ENCODE measurements at regions not wholly inside any gene's neighbourhood (a gene's known extent, or its start where the extent isn't known, plus 50 kb on each side); places are given as distances from the start of the nearest gene placed in this dataset.

- H3K36me3 Mint-ChIP-seq (ENCODE audit: insufficient read depth, unreplicated experiment), result peaks cover 25% of the 10 kb centered on the region
- CTCF ChIA-PET, result interaction anchor here (2.1 kb wide), 1 partner anchor 76 kb away, joined by 5 read pairs; no protein-coding TSS in a partner anchor
- H3K9me3 Mint-ChIP-seq (ENCODE audit: low read depth, unreplicated experiment), result no peaks in the 10 kb centered on the region
- no peak overlapping the region for H3K27ac Mint-ChIP-seq (ENCODE audit: unreplicated experiment)
- peaks cover 25% of the 10 kb centered on the region for H3K4me1 Mint-ChIP-seq (ENCODE audit: low read depth, unreplicated experiment)
- TF ChIP-seq, protein P1, sequence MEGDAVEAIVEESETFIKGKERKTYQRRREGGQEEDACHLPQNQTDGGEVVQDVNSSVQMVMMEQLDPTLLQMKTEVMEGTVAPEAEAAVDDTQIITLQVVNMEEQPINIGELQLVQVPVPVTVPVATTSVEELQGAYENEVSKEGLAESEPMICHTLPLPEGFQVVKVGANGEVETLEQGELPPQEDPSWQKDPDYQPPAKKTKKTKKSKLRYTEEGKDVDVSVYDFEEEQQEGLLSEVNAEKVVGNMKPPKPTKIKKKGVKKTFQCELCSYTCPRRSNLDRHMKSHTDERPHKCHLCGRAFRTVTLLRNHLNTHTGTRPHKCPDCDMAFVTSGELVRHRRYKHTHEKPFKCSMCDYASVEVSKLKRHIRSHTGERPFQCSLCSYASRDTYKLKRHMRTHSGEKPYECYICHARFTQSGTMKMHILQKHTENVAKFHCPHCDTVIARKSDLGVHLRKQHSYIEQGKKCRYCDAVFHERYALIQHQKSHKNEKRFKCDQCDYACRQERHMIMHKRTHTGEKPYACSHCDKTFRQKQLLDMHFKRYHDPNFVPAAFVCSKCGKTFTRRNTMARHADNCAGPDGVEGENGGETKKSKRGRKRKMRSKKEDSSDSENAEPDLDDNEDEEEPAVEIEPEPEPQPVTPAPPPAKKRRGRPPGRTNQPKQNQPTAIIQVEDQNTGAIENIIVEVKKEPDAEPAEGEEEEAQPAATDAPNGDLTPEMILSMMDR (IDR thresholded peaks at IDR 0.05; ENCODE audit: unreplicated experiment), result no peak
- H3K27me3 Mint-ChIP-seq (ENCODE audit: unreplicated experiment), result no peaks in the 10 kb centered on the region
- no peak overlapping the region for H3K4me3 Mint-ChIP-seq (ENCODE audit: low read depth, unreplicated experiment)
- no TSS peak for BruUV-seq (replicated peaks)
- DNase-seq, result no peak
- intact Hi-C loops (cut with micrococcal nuclease; ENCODE audit: unreplicated experiment), result no loop called here
Measured at GRCh38 chr1:201716742-201717135, 112.2 kb upstream of the IPO9 start.

GRCh38 chr1:201717286-201717685 is 111.7 kb upstream of the IPO9 start:
- no peak for DNase-seq
- H3K36me3 Mint-ChIP-seq (ENCODE audit: insufficient read depth, unreplicated experiment), result peaks cover 25% of the 10 kb centered on the region
- no peak overlapping the region for H3K27ac Mint-ChIP-seq (ENCODE audit: unreplicated experiment)
- H3K27me3 Mint-ChIP-seq (ENCODE audit: unreplicated experiment), result no peaks in the 10 kb centered on the region
- CTCF ChIA-PET, result interaction anchor here (2.1 kb wide), 1 partner anchor 76 kb away, joined by 5 read pairs; no protein-coding TSS in a partner anchor
- no peaks in the 10 kb centered on the region for H3K9me3 Mint-ChIP-seq (ENCODE audit: low read depth, unreplicated experiment)
- TF ChIP-seq, protein P1 (IDR thresholded peaks at IDR 0.05; ENCODE audit: unreplicated experiment), result no peak
- intact Hi-C loops (cut with micrococcal nuclease; ENCODE audit: unreplicated experiment), result no loop called here
- no TSS peak for BruUV-seq (replicated peaks)
- peaks cover 23% of the 10 kb centered on the region for H3K4me1 Mint-ChIP-seq (ENCODE audit: low read depth, unreplicated experiment)
- no peak overlapping the region for H3K4me3 Mint-ChIP-seq (ENCODE audit: low read depth, unreplicated experiment)

DNA sequence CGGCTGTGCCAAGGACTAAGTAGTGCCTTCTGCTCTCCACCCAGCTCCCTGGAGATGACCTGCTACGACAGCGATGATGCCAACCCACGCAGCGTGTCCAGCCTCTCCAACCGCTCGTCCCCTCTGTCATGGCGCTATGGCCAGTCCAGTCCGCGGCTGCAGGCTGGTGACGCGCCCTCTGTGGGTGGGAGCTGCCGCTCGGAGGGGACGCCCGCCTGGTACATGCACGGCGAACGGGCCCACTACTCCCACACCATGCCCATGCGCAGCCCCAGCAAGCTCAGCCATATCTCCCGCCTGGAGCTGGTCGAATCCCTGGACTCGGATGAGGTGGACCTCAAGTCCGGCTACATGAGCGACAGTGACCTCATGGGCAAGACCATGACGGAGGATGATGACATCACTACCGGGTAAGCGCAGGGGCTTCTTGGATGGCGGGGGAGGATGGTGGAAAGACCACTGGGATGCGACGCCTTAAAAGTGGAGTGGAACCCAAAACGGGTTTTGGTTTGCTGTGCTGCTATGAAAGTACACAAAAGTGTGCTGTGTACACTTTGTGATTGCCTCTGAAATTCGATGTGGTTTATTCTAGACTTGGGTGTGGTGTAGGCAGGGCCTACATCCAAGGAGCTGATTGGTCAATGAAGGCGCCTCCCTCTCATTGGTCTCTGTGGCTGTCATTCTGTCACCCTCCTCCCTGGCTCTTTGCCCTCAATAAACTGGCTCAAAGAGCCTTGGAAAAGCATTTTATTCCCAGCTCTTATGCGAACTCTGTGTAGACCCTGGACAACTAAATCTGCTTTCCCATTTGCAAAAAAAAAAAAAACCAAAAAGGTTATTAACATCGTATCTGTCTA is 110.4 kb upstream of the IPO9 start:
- CTCF ChIA-PET, result interaction anchor here (0.5 to 2.1 kb wide), 6 partner anchors 10 to 158 kb away, joined by 3 to 5 read pairs (median 3); no protein-coding TSS in a partner anchor
- DNase-seq, result no peak
- Mint-ChIP-seq H3K4me3 (ENCODE audit: low read depth, unreplicated experiment) (no peak overlapping the region), H3K9me3 (ENCODE audit: low read depth, unreplicated experiment) (no peaks in the 10 kb centered on the region), H3K36me3 (ENCODE audit: insufficient read depth, unreplicated experiment) (peaks cover 20% of the 10 kb centered on the region), H3K27ac (ENCODE audit: unreplicated experiment) (no peak overlapping the region), H3K4me1 (ENCODE audit: low read depth, unreplicated experiment) (peaks cover 11% of the 10 kb centered on the region), H3K27me3 (ENCODE audit: unreplicated experiment) (no peaks in the 10 kb centered on the region)
- TF ChIP-seq, protein P1 (IDR thresholded peaks at IDR 0.05; ENCODE audit: unreplicated experiment), result no peak
- BruUV-seq (replicated peaks), result no TSS peak
- intact Hi-C loops (cut with micrococcal nuclease; ENCODE audit: unreplicated experiment), result no loop called here

GRCh38 chr1:201719812-201720521 is 109.0 kb upstream of the IPO9 start:
- no peak overlapping the region for H3K4me3 Mint-ChIP-seq (ENCODE audit: low read depth, unreplicated experiment)
- BruUV-seq (replicated peaks), result no TSS peak
- no peaks in the 10 kb centered on the region for H3K27me3 Mint-ChIP-seq (ENCODE audit: unreplicated experiment)
- intact Hi-C loops (cut with micrococcal nuclease; ENCODE audit: unreplicated experiment), result no loop called here
- no peaks in the 10 kb centered on the region for H3K4me1 Mint-ChIP-seq (ENCODE audit: low read depth, unreplicated experiment)
- TF ChIP-seq, protein P1 (IDR thresholded peaks at IDR 0.05; ENCODE audit: unreplicated experiment), result no peak
- no peak for DNase-seq
- H3K9me3 Mint-ChIP-seq (ENCODE audit: low read depth, unreplicated experiment), result no peaks in the 10 kb centered on the region
- H3K36me3 Mint-ChIP-seq (ENCODE audit: insufficient read depth, unreplicated experiment), result peaks cover 12% of the 10 kb centered on the region
- CTCF ChIA-PET, result interaction anchor here (1.0 to 1.1 kb wide), 2 partner anchors 9 to 67 kb away, joined by 3 read pairs; no protein-coding TSS in a partner anchor
- no peak overlapping the region for H3K27ac Mint-ChIP-seq (ENCODE audit: unreplicated experiment)
